ENCODE measurements at regions not wholly inside any gene's neighbourhood (a gene's known extent, or its start where the extent isn't known, plus 50 kb on each side); places are given as distances from the start of the nearest gene placed in this dataset.

GRCh38 chr20:43357352-43357751, 100.3 kb upstream of the SRSF6 start:
- TF ChIP-seq CTCF (IDR thresholded peaks at IDR 0.05) (no peak), POLR2A (IDR thresholded peaks at IDR 0.05) (no peak)
